Fibroblast of lung (primary cell): ENCODE measurements at regions not wholly inside any gene's neighbourhood (a gene's known extent, or its start where the extent isn't known, plus 50 kb on each side); places are given as distances from the start of the nearest gene placed in this dataset.

Experiments
- DNase-seq, 2 donors: peaks; one replicate each; pipeline versions ENCODE4 v3.0.0 to v3.0.0-alpha.2; 2010; ENCODE audit warnings: low read depth in 2 of 2
- H2AFZ ChIP-seq: 2 replicates; pipeline ENCODE4 v1.5.1; 2012; ENCODE audit warnings: low read length, control low read depth, inconsistent platforms
- H3K27ac ChIP-seq: 2 replicates; pipeline ENCODE4 v1.5.1; 2011; ENCODE audit warnings: low read length, control low read depth; ENCODE audit not compliant: insufficient read depth
- H3K27me3 ChIP-seq: 2 replicates; pipeline ENCODE4 v1.5.1; 2011; ENCODE audit warnings: mild to moderate bottlenecking, low read length; ENCODE audit not compliant: control insufficient read depth, insufficient read depth
- H3K36me3 ChIP-seq: 2 replicates; pipeline ENCODE4 v1.5.1; 2011; ENCODE audit warnings: low read length; ENCODE audit not compliant: control insufficient read depth, insufficient read depth
- H3K4me1 ChIP-seq: 2 replicates; pipeline ENCODE4 v1.5.1; 2011; ENCODE audit warnings: low read length; ENCODE audit not compliant: control insufficient read depth, insufficient read depth; ENCODE audit errors: extremely low read depth
- H3K4me2 ChIP-seq: 2 replicates; pipeline ENCODE4 v1.5.1; 2011; ENCODE audit warnings: low read length, control low read depth; ENCODE audit not compliant: insufficient read depth; ENCODE audit errors: extremely low read depth
- H3K4me3 ChIP-seq, 4 experiments: fragments of 200-600 bp in 1 of 4; sonication (generic) in 1 of 4; replicated peaks in 1 of 4; 2 replicates each; pipeline ENCODE4 v1.5.1; 2011 to 2016; ENCODE audit warnings: low read length in 4 of 4, low read depth in 3 of 4, mild to moderate bottlenecking in 3 of 4, control low read depth in 2 of 4, inconsistent platforms in 1 of 4, mixed read lengths in 1 of 4; ENCODE audit not compliant: insufficient read depth in 1 of 4; ENCODE audit errors: control extremely low read depth in 1 of 4
- H3K79me2 ChIP-seq: 2 replicates; pipeline ENCODE4 v1.5.1; 2012; ENCODE audit warnings: mild to moderate bottlenecking, low read length, inconsistent platforms; ENCODE audit not compliant: control insufficient read depth, insufficient read depth
- H3K9ac ChIP-seq: 2 replicates; pipeline ENCODE4 v1.5.1; 2011; ENCODE audit warnings: mild to moderate bottlenecking, low read length, control low read depth; ENCODE audit not compliant: insufficient read depth
- H3K9me3 ChIP-seq: 2 replicates; pipeline ENCODE4 v1.5.1; 2012; ENCODE audit warnings: low read depth, low read length; ENCODE audit not compliant: control insufficient read depth, insufficient read depth
- H4K20me1 ChIP-seq: 2 replicates; pipeline ENCODE4 v1.5.1; 2011; ENCODE audit warnings: low read length; ENCODE audit not compliant: control insufficient read depth, insufficient read depth; ENCODE audit errors: extremely low read depth
- EZH2 ChIP-seq: IDR thresholded peaks from 2 replicates; pipeline ENCODE4 v1.5.1; 2012; ENCODE audit warnings: low read length, control low read depth, mild to moderate bottlenecking; ENCODE audit errors: missing control alignments
- TF ChIP-seq, protein P1 (sequence below), 2 donors: IDR thresholded peaks in 1 of 2; conservative IDR thresholded peaks in 1 of 2; 1 replicate in 1 of 2; 2 replicates in 1 of 2; pipeline ENCODE4 v1.5.1; 2011 to 2012; ENCODE audit warnings: low read length in 2 of 2, control low read depth in 1 of 2, inconsistent platforms in 1 of 2, low read depth in 1 of 2, mild to moderate bottlenecking in 1 of 2

DNA sequence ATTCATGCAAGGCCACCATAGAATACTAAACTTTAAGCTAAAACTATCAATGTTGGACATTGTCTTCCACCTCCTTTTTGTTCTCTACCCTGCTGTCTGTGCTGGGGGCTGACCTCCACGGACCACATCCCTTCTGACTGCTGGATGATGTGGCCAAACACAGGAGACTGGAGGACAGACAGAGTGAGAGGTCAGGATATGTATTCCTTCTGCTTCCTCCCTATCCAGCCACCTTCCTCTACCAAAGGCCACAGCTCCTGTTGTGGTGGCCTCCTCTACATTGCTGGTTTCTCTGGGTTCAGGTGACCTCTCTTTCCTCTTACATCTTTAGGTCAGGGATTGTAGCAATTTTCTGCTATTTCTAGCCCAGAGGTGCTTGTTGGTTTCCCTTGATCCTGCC lies 148.1 kb downstream of the ACTBL2 start:
- H2AFZ ChIP-seq = no peak overlapping the region
- DNase-seq = no peak
- H3K4me1 ChIP-seq = peaks cover 14% of the 10 kb centered on the region
- H3K9me3 ChIP-seq = no peaks in the 10 kb centered on the region
- no peaks in the 10 kb centered on the region for H3K27me3 ChIP-seq
- H3K79me2 ChIP-seq = no peaks in the 10 kb centered on the region
- no peaks in the 10 kb centered on the region for H3K36me3 ChIP-seq
- no peak overlapping the region for H3K4me2 ChIP-seq
- H4K20me1 ChIP-seq = no peaks in the 10 kb centered on the region
- H3K27ac ChIP-seq = no peak overlapping the region
- no peak overlapping the region for H3K4me3 ChIP-seq
- TF ChIP-seq, protein P1, sequence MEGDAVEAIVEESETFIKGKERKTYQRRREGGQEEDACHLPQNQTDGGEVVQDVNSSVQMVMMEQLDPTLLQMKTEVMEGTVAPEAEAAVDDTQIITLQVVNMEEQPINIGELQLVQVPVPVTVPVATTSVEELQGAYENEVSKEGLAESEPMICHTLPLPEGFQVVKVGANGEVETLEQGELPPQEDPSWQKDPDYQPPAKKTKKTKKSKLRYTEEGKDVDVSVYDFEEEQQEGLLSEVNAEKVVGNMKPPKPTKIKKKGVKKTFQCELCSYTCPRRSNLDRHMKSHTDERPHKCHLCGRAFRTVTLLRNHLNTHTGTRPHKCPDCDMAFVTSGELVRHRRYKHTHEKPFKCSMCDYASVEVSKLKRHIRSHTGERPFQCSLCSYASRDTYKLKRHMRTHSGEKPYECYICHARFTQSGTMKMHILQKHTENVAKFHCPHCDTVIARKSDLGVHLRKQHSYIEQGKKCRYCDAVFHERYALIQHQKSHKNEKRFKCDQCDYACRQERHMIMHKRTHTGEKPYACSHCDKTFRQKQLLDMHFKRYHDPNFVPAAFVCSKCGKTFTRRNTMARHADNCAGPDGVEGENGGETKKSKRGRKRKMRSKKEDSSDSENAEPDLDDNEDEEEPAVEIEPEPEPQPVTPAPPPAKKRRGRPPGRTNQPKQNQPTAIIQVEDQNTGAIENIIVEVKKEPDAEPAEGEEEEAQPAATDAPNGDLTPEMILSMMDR (conservative IDR thresholded peaks at IDR 0.05 in 1 of 2, IDR thresholded peaks at IDR 0.05 in 1 of 2; ENCODE audit: low read depth in 1 of 2, low read length in 2 of 2) = no peak
- TF ChIP-seq EZH2 = no peak
- H3K9ac ChIP-seq = no peak overlapping the region

DNA sequence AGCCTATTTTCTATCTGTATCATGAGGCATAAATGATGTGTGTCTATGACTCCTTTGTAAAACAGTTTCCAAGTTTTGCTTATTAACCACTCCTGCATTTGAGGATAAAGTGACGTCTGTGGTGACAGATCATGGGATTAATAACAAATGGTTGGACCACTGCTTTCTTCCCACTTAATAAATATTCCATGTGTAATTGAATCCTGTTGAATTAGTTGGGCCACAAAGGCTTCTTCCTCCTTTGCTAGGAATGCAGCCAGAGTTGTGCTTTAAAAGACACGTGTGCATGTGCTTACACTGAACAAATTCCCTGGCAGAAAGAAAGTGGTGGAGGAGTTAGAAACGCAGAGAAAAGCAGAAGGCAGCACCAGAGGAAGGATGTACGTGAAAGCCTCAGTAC lies 150.2 kb downstream of the ACTBL2 start:
- Histone ChIP-seq H3K27me3 (no peaks in the 10 kb centered on the region), H3K9me3 (no peaks in the 10 kb centered on the region), H4K20me1 (no peaks in the 10 kb centered on the region), H3K27ac (no peak overlapping the region), H2AFZ (peak overlapping the region; percentile 37), H3K9ac (no peak overlapping the region), H3K4me2 (peak overlapping the region; percentile 25), H3K4me1 (peaks cover 15% of the 10 kb centered on the region), H3K4me3 (no peak overlapping the region), H3K36me3 (no peaks in the 10 kb centered on the region), H3K79me2 (no peaks in the 10 kb centered on the region)
- TF ChIP-seq EZH2 = no peak
- TF ChIP-seq, protein P1 (conservative IDR thresholded peaks at IDR 0.05 in 1 of 2, IDR thresholded peaks at IDR 0.05 in 1 of 2; ENCODE audit: low read depth in 1 of 2, low read length in 2 of 2) = no peak
- DNase-seq = peak; percentile 61 to 89

DNA sequence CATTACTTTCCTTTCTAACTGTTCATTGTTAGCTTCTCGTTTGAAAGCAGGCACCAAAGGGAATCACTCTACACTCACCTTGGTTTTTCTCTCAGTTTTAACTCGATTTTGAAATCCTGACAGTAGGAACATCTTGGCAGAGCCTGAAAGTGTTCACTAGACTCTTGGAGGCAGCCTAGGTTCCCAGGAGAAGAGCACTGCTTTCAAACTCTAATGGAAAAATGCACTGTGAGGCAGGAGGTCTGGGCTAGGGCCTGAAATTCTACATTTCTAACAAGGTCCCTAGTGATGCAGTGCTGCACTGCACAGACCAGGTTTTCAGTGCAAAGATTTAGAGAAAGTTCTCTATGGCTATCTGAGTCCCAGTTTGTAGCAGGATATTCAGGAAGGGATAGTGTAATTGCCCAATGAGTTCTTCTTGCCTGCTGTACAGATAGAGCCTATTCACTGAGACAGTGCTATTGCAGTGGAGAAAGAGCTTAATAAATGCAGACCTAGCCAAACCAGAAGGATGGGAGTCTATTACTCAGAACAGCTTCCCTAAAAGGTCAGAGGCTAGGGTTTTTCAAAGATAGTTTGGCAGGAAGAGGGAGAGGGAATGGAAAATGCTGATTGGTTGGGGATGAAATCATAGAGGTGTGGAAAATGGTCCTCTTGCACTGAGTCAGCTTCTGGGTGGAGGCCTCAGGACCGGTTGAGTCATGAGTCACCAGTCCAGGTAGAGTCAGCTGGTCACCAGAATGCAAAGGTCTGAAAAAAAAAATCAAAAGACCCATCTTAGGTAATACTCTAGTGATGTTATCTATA lies 153.9 kb downstream of the GPBP1 start:
- H3K27me3 ChIP-seq = no peaks in the 10 kb centered on the region
- H4K20me1 ChIP-seq = no peaks in the 10 kb centered on the region
- H3K4me1 ChIP-seq = peaks cover 5% of the 10 kb centered on the region
- no peak overlapping the region for H3K4me2 ChIP-seq
- H3K9ac ChIP-seq = no peak overlapping the region
- no peaks in the 10 kb centered on the region for H3K9me3 ChIP-seq
- no peaks in the 10 kb centered on the region for H3K79me2 ChIP-seq
- no peaks in the 10 kb centered on the region for H3K36me3 ChIP-seq
- no peak overlapping the region for H3K4me3 ChIP-seq
- H3K27ac ChIP-seq = no peak overlapping the region
- no peak for TF ChIP-seq EZH2
- TF ChIP-seq, protein P1 (conservative IDR thresholded peaks at IDR 0.05 in 1 of 2, IDR thresholded peaks at IDR 0.05 in 1 of 2; ENCODE audit: low read depth in 1 of 2, low read length in 2 of 2) = no peak
- H2AFZ ChIP-seq = no peak overlapping the region
- peak; percentile 34 to 39 for DNase-seq
